OCI-LY3 (cell line): ENCODE measurements at regions not wholly inside any gene's neighbourhood (a gene's known extent, or its start where the extent isn't known, plus 50 kb on each side); places are given as distances from the start of the nearest gene placed in this dataset.

Source experiments
- CTCF ChIP-seq: fragments of 200-600, 300-600 bp; sonication (generic); IDR thresholded peaks from 2 replicates; pipeline ENCODE4 v1.5.1; 2014; ENCODE audit warnings: antibody characterized with exemption, low read length, low read depth
- EZH2phosphoT487 ChIP-seq: fragments of 200-600 bp; shearing (Covaris generic); IDR thresholded peaks from 2 replicates; pipeline ENCODE4 v1.6.1; 2018; ENCODE audit warnings: antibody characterized with exemption, mixed run types, low read depth

GRCh38 chr11:62050716-62051115 lies 73.1 kb upstream of the INCENP start:
- TF ChIP-seq CTCF (no peak), EZH2phosphoT487 (no peak)
